NCI-H2227 (cell line): ENCODE measurements at regions not wholly inside any gene's neighbourhood (a gene's known extent, or its start where the extent isn't known, plus 50 kb on each side); places are given as distances from the start of the nearest gene placed in this dataset.

Source experiments
- DNase-seq: peaks from one replicate; lab custom pipeline; 2025; ENCODE audit not compliant: unreplicated experiment; lab: John Stamatoyannopoulos, UW

DNA sequence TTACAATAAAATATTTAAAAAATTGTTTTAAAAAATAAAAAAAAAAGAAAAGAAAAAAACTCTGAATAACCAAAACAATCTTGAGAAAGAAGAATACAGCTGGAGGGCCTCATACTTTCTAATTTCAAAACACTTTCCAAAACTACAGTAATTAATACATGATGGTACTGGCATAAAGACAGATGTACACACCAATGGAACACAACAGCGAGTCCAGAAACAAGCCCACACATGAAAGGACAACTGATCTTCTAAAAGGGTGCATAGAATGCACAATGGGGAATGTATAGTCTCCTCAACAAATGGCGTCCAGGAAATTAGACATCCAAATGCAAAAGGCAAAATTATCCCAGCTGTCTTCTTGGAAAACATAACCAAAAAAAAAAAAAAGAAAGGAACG, 99.6 kb downstream of the LURAP1L start:
- DNase-seq, result no peak

DNA sequence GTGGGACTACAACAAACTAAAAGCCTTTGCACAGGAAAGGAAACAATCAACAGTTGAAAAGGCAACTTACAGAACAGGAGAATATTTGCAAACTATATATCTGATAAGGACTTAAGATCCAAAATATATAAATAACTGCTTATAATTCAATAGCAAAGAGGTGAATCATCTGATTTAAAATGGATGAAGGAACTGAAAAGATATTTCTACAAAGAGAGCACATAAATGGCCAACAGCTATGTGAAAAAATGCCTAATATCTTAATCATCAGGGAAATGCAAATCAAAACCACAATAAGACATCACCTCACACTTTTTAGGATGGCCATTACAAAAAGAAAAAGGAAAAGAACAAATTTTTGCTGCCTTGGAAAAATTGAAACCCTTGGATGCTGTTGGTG, 100.4 kb downstream of the LURAP1L start:
- no peak for DNase-seq

DNA sequence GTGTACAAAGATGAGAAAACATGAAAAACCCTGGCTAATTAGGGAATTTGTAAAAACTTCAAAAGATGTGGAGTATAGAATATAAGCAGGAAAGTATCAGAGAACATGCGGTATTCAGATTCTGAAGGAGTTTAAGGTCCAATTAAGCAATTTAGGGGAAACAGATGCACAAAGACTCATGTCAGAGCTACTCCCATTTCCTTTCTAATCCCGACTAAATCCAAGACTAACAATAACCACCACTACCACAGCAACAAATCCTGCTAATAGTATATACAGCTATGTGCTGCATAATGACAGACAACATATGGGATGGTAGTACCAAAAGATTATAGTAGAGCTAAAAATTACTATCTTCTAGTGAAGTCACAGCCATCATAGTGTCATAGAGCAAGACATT, 102.1 kb downstream of the LURAP1L start:
- DNase-seq, result no peak

DNA sequence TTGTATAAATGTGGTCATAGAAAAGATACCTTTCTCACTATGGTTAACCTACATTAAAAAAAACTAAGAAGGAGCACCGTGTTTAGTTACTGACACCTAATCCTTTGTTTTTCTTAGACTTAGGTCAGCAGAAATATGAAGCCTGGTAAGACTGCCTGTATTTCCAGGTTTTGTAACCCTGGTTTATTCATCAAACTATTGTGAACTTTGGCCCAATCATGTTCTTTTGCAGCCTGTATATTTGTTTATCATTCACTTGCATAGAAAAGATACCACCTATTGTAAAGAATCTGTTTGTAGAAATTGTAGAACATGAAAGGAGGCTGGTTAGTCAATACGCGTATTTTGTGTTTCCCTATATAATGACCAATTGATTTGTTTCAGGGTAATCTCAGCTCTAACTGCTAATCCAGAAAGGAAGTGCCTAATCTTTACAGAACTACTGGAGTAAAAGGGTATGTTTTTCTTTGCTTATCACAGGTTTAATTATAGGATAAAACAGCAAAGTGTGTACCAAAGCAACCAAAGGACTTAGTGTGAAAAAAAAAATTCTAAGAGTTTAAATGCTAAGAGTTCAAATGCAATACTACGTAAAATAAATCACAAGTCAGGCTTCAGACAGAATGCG, 103.6 kb downstream of the LURAP1L start:
- DNase-seq, result no peak

DNA sequence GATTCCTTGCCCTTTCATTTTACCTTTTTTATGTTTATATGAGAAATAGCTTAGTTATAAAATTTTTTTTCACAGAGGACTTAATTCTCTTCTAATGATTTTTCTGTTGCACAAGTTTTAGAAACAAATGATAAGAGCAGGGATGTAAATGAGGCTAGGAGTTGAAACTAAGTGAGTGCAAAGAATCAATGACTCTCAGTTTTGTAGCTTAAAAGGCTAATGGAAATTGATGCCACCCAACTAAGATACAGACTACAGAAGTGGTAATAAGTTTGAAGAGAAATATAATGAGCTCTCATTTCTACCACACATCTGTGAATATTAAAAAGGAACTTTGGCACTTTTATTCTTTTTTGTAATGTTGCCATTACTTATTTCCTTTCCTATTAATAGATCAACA, 105.1 kb downstream of the LURAP1L start:
- DNase-seq, result no peak

DNA sequence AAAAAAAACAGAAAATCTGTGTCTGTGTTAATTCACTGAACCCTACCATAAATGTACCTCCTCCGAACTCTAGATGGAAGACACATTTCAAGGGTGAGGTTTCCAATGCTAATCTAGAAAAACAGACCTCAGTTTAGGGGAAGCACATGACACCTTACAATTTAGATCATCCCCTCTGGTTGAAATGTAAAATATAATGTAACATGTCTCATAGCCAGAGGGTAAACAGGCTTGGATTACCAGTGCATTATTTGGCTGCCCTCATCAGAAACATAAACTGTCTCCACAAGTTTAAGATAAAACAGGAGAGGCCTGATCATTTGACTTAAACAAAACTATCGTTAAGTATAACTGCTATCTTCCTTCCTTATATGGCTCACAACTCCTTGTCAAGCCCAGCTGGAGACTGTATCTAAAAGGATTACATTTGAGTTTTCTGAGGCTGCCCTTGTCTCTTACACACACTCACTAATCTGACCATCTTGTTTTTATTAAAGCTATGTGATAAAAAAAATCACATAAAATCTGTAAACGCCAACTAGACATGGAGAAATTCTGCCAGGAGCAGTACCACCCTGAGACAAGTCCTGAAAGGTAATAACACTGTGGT, 105.7 kb downstream of the LURAP1L start:
- DNase-seq, result no peak

DNA sequence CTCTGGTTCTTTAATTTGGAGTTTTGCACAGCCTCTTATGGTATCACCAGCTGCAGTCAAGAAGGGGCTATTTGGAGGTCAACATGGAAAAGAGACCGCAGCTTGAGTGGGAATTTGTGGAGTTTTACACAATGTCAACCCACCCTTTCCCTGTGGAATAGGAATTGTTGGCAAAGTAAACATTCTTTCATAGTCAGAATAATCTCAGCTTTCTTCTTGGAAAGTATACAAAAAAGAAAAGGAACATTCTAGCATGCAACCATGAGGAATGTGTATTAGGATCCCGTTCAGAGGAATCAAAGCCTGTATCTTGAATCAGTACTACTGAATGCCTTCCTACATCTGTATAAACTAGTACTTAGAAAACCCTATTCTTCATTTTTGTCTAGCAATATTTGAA, 107.6 kb downstream of the LURAP1L start:
- no peak for DNase-seq

DNA sequence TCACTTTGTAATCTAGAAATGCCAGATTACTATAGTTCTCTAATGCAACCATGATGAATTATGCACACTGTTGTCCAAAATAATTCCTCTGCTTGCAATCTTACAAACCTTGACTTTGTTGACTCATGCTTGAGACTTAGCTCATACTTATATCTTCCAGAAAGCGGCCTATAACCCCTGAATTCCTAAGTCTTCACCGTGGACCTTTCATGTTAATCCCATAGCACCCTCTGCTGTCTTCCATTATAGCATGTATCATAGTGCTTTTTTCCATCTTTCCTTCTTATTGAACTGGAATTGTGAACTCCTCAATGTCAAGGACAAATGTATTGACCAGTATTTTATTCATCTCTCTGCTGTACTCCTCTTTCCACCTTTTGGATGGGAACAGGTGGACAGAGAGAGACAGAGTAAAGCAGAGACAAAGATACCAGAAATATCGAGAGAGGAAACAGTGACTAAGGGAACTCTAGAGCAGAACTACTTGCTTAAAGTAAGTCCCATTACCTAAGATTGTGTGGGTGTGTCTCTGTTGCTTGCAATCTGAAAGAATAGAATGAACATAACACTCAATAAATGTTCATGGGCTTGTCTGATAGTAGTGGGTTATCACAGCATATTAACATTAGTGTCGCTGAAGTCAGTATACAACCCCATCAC, 110.0 kb downstream of the LURAP1L start:
- DNase-seq, result peak; percentile 19

DNA sequence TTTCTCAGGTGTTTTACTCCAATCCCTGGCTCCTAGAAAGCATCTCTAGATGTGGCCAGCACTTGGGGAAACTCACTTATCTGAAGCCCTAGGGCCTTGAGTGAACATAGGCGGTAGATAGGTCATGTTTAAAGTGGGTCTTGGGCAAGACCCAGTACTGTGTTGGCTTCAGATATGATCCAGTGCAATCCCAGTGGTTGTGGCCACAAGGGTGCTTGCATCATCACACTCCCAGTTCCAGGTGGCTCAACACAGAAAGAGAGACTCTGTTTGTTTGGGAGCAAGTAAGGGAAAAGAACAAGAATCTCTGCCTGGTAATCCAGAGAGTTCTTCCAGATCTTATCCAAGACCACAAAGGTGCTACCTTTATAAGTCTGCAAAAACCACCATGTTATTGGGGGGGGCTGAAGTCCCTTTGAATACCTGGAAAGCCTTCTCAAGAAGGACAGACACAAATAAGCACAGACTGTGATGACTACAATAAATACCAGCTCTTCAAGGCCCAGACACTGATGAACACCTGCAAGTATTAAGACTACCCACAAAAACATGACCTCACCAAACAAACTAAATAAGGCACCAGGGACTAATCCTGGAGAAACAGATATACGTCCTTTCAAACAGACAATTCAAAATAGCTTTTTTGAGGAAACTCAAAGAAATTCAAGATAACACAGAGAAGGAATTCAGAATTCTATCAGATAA, 114.7 kb downstream of the LURAP1L start:
- no peak for DNase-seq

DNA sequence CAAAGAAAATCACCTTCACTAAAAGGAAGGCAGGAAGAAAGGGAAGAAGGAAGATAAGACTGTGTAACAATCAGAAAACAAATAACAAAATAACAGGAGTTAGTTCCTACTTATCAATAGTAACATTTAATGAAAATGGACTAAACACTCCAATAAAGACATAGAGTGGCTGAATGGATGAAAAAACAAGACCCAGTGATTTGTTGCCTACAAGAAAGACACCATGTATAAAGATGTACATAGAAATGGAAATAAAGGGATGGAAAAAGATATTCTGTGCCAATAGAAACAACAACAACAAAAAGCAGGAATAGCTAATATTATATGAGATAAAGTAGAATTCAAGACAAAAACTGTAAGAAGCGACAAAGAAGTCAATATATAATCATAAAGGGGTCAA, 116.8 kb downstream of the LURAP1L start:
- DNase-seq, result no peak

DNA sequence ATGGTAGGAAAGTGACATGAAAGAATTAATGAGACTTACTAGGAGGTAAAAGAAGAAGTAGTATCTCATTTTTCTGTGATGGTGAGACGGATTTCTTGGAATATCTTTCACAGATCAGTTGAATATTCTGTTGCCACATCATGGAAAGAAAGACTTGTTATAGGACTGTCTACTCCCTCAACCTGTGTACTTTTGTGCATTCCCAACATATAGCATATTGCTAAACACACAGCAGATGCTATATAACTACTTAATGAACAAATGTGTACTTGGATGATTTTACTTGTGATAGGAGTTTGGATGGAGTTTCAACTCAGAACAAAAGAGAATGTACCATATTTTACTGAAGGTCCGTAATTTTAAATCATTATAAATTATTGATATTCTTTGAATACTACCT, 128.5 kb downstream of the LURAP1L start:
- no peak for DNase-seq

DNA sequence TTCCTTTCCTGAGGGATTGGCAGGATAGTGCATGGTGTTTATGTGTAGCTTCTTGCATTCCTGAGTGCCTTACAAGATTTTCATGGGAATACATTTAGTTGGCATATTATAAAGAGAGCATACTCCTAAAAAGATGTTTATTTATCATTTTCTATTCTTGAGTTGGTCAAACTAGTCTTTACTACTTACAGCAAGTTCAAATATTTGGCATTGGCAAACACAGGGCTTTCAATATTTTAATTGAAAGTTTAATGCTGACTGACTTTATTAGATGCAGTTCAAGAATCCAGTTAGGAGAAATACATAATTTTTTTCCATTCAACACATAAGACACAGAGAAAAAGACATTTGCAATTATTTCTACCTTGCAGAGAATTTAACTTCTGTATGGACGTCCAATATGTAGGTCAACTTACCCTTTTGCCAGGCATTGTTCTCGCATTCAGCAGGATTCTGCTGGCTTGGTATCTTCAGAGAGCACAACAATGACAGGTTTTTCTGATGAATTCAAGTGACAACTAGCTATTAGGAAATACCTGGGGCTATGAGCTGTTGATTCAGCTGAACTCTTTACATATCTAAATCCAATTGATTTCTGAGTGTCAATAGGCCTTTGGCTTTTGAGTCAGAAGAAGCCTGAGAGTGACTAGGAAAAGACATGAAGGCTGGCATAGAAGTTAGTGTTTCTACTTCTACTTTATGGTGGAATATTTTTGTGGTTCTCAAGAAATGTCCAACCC, 129.6 kb downstream of the LURAP1L start:
- DNase-seq, result no peak

DNA sequence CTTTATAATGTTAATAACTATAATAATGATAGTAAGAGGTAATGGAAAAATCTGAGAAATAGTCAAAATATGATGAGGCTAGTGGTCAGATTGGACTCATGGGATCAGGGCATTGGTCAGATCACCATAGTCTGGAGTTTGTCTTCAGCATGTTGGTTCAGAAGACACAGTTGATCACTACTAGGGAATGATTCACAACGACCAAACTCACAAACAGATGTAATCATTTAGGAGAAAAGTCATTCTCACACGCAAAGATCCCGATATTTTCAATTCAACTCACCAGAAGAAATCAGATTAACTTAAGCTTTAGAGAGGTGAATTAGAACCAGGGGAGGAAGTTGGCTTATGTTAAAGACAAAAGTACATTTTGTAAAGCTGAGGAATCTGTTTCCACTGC, 131.8 kb downstream of the LURAP1L start:
- DNase-seq, result no peak

DNA sequence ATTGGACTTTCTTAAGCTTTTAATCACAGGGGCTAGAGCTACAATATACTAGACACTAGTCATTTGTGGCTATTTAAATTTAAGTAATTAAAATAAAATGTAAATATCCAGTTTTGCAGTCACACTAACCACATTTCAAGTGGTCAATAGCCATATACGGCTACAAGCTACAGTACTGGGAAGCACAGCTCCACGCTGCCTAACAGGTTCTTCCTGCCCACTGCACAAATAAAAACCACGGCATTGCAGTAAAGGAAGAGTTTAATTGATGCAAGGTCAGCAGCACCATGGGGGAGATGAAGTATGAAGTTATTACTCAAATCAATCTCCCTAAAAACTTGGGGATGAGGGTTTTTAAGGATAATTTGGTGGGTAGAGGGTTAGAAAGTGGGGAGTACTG, 134.1 kb downstream of the LURAP1L start:
- no peak for DNase-seq

DNA sequence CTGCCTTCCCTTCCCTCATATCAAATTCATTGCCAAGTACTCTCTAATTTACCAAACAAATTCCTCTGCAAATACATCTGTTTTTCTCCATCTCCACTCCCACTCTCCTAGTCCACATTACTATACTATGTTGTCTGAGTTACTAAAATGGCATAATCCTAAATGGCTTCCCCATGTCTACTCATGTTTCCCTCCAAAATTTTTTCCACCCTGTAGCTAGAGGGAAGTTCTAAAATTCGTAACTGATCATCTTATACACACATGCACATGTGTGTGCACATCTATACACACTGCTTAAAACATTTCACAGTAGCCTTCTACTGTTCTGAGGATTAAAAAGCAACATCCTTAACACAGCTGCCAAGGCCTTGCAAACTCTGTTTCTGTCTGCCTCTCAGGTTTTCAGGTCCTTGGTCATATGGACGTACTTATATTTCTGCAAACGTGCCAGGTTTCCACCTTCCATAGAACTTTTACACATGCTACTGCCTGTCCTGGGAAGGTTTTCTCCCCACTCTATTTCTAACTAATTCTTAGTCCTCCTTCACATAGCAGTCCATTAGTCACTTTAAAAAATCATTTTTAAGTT, 140.6 kb downstream of the LURAP1L start:
- DNase-seq, result no peak

DNA sequence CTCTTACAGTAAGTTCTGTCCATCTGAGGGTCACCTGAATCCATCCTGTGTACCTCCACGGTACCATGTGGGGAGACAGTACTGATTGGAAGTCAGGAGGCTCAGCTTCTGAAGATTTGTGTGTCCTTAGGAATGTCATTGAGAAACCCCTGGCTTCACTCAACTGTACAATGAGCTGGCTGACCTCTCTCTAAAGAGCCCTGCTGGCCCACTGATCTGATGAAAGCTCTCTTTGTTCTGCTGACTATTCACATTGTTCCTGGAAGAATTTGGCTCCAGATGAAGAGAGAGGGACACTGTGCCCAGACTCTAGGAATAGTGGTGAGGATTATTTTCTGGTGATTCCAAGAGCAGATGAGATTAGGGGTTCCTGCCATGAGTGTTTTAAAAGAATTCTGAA, 141.2 kb downstream of the LURAP1L start:
- no peak for DNase-seq

DNA sequence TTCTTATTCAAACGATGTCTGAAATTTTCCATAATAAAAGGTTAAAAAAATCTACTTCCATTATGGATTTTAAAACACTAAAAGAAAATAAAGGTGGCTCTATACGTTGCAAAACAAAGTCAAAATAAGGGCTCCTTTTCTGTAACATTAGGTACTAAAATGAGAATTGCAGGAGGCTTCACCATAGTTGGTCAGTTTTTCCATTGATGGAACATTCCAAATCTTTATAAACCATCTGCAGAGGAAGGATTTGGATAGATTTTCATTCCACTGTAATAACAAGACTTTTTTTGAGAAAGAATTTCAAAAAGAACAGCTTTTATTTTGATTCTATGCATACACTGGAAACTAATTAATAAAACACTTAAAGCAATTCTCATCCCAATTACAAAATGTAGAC, 145.6 kb downstream of the LURAP1L start:
- DNase-seq, result no peak

DNA sequence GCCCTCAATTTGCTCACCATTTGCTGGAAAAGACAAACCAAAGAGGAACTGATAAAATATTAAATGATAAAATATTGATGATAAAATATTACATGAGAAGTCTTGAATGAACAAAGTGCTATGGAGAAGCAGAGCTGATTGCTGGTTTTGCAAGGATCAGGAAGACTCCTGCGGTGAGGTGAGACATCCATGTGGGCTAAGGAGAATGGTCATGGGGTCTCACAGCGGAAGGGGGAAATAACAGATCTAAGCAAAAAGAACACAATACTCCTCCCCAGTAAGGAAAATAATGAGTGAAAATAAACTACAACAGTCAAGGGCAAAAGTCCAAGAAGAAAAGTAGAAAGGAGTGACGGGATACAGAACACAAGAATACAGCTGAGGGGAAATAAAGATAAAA, 146.8 kb downstream of the LURAP1L start:
- no peak for DNase-seq

DNA sequence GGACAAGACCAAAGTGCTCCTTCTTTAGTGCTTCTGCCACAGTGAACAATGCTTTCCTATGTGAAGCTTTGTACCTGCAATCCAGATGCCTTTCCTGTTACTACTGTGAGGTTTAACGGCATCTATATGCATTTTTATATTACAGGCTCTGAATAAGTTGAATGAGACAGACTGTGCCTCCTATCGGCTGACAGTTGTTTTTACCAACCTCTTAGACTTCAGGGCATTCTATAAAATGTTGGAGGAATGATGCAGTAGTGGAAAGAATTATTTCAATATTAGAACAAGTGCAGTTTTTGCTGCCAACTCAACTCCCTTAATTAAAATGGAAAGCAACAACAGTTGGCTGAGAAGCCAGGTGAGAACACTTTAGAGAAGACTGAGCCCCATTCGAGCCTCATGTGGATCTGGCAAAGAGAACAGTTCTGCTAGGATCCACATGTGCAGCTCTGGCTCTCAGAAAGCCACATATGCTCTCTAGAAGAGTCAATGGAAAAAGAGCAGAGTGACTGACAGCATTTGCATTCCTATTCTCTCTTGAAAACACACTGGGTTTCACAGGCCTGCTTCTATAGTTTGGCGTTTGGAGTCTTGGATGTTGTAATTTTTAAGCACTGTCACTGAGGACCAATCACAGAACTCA, 147.5 kb downstream of the LURAP1L start:
- no peak for DNase-seq

DNA sequence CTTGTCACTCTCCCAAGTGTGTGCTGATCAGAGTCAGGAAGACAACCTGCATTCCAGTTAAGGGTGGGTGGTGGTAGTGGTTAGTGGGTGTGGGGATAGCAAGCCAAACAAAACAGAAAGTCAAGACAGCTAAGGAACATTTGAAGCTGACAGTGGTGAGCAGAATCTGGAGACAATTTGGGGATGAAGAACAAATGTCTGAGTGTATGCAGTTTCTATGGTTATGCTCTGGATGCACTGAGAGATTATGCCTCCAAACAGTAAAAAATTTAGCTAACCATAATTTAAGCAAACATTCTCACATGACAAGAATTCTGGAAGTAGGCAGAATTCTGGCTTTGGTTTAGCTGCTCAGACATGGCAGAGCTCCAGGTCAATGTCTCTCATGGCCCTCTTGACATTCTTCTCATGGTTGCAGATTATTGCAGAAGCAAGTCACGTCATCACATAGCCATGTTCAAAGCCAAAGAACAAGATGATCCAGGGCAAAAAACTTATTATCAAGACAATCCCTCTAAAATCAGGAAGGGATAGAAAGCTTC, 148.7 kb downstream of the LURAP1L start:
- no peak for DNase-seq
